HTR-8/SVneo (cell line): ENCODE measurements at regions not wholly inside any gene's neighbourhood (a gene's known extent, or its start where the extent isn't known, plus 50 kb on each side); places are given as distances from the start of the nearest gene placed in this dataset.

Experiments used
- DNase-seq: peaks from one replicate; pipeline ENCODE4 v3.0.0; 2011; ENCODE audit warnings: low spot score, mixed read lengths; ENCODE audit not compliant: insufficient read length
- FAIRE-seq: peaks from 2 replicates; lab custom pipeline; 2011; peaks lifted over from hg19 to GRCh38; lab: Jason Lieb, UNC

GRCh38 chr1:112790920-112791722 is 76.0 kb upstream of the PPM1J start:
- FAIRE-seq: no peak
- no peak for DNase-seq

GRCh38 chr1:112788561-112788960 is 73.4 kb upstream of the PPM1J start:
- no peak for FAIRE-seq

GRCh38 chr1:112788054-112788453 is 72.9 kb upstream of the PPM1J start:
- no peak for DNase-seq
- FAIRE-seq: no peak

More at GRCh38 chr1:112788561-112788960, 73.4 kb upstream of the PPM1J start:
- no peak for DNase-seq

DNA sequence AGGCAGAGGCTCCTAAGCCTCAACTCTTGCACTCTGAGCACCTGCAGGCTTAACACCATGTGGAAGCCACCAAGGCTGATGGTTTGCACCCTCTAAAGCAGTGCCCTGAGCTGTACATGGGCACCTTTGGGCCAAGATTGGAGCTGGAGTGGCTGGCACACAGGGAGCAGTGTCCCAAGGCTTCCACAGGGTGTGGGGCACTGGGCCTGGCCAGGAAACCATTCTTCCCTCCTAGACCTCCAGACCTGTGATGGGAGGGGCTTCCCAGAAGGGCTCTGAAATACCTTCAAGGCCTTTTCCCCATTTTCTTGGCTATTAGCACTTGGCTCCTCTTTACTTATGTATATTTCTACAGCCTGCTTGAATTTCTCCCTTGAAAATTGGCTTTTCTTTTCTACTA is 67.9 kb upstream of the PPM1J start:
- FAIRE-seq (no peak), DNase-seq (no peak)

DNA sequence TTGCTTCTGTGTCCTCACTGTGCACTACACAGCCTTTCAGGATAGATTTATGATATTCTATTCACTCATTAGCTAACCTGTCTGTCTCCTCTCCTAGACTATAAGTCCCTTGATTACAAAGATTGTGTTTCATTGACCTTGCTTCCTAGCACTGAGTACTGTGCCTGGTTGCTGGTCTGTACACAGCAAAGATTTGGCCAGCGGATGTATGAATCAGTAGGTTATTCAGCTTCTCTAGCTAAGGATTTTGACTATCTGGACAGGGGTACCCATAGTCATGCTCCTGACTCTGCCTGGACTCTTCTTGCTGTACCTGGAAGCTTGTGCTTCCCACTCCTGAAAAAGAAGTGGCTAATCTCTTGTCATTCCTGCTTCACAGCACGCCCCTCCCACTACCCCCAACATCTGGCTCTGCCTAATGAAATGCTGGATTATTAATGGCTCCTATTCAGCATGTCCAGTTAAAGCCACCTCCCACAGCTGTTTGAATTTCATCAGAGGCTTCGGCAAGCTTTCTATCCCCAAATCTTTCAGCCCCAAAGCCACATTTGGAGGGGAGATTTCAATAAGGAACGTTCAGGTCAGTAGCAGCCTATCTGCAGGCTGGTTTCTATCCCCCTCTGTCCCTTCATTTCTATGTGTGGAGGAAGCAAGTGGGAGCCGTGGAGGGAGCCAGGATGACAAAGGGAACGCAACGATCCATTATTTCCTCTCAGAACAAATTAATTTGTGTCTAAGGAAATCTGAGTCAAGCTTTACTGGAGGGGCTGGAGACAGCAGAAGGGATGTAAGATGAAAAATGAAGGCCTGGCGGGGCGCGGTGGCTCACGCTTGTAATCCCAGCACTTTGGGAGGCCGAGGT is 64.8 kb upstream of the PPM1J start:
- DNase-seq (no peak), FAIRE-seq (no peak)

GRCh38 chr1:112778137-112778536 is 63.0 kb upstream of the PPM1J start:
- FAIRE-seq: no peak

DNA sequence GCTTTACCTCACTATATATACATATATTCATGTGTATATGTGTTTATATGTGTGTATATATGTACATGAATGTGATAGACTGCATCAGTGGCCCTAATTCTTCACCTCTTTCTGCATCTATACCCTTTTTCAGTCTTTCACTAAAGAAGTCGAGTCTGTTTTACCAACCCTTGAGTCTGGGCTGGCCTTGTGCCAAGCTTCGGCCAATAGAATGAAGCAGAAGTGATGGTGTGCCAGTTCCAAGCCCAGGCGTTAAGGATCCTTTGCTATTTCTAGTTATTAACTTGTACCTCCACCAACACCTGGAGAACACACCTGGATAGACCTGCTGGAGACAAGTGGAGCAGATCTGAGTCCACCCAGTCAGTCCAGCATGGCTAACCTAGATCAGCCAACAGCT is 61.6 kb upstream of the PPM1J start:
- DNase-seq: no peak
- FAIRE-seq: no peak

More at GRCh38 chr1:112778137-112778536, 63.0 kb upstream of the PPM1J start:
- no peak for DNase-seq

DNA sequence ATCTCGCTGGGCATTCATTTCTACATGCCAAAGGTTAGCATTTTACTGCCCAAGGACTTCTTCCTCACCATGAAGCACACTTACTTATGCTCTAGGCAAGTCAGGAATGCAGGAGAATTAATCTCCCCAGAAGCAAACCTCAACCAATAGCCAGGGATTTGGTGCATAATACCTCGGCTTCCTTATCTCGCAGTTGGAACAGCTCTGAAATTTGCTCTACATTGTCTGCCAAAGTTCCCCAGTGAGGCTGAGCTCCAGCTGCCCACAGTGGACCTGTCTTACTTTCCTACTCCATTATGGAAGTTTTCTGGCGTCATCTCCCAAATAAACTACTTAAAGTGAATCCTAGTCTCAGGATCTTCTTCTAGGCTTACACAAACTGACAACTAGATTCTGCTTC is 57.6 kb upstream of the PPM1J start:
- DNase-seq: no peak
- FAIRE-seq: no peak

GRCh38 chr1:112770724-112771123 is 55.6 kb upstream of the PPM1J start:
- no peak for FAIRE-seq
- DNase-seq: no peak

- FAIRE-seq (no peak), DNase-seq (no peak)
Observed at GRCh38 chr1:112769611-112770010, 54.5 kb upstream of the PPM1J start.

DNA sequence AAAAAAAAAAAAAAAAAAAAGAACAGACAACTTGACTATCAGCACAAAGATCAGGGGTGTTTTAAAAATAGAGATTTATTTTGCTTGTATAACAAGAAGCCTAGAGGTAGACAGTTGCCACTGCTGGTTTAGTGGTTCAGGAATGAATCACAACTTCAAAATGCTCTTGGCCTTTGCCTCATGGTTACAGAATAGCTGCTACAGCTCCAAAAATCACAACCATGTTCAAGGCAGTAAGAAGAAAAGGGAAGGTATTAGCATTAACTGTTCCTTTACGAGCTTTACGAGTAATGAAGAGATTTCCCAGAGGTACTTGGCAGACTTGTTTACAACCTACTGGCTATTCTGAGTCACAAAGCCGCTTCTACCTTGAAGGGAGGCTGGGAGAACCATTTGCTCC is 52.5 kb upstream of the PPM1J start:
- FAIRE-seq (no peak), DNase-seq (no peak)
